ENCODE measurements at regions not wholly inside any gene's neighbourhood (a gene's known extent, or its start where the extent isn't known, plus 50 kb on each side); places are given as distances from the start of the nearest gene placed in this dataset.

DNA sequence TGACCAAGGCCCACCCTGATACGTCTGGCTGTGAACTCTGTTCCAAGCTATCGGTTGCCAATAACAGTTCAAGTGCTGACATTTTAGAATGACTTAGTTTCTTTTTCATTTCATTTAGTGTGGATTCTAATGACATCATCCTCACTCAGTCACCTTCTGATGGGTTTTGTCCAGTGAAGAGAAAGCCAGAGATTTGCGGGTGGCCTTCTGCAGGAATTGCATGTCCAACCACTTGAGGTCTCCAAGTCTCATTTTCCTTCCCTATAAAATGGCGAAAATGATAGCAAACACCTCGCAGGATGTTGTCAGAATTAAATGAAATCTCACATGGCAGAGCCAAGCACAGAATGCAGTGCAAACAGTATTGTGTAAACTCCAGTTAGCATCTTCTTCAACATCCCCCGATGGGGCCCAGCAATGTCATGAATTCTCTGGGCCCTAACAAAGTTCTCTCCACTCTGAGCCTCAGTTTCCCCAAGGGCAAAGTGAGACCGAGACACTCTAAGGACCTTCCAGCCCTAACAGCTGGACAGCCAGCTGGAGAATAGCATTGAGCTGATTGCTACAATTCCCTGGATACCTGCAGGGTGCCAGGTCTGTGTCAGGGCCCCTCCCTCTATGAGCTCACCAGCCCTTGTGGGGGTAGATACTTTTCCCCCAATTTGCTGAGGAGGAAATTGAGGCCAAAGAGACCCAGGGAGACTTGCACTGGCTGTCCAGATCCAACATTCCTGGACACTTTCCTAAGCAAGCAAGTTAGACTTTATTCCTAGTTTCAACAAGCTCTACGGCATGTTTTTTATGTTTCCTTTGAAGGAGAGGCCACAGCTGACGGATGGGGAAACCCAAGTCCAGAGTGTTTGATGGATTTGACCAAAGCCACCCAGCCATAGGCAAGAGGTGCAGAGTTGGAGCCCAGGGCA, 286.7 kb downstream of the MN1 start:
- TF ChIP-seq CTCF (IDR thresholded peaks at IDR 0.05; ENCODE audit: low read length), result no peak
- no peak for TF ChIP-seq EZH2 (optimal IDR thresholded peaks at IDR 0.05; ENCODE audit: low read depth, low read length)
- TF ChIP-seq EZH2phosphoT487 (IDR thresholded peaks at IDR 0.05; ENCODE audit: low read length), result no peak

Data from MM.1S (cell line).